RPMI8226 (cell line): ENCODE measurements at regions not wholly inside any gene's neighbourhood (a gene's known extent, or its start where the extent isn't known, plus 50 kb on each side); places are given as distances from the start of the nearest gene placed in this dataset.

Source experiments
- DNase-seq: peaks from one replicate; pipeline ENCODE4 v3.0.0-alpha.2; 2015

GRCh38 chr12:22740656-22741355 is 115.8 kb downstream of the ETNK1 start:
- DNase-seq: no peak

DNA sequence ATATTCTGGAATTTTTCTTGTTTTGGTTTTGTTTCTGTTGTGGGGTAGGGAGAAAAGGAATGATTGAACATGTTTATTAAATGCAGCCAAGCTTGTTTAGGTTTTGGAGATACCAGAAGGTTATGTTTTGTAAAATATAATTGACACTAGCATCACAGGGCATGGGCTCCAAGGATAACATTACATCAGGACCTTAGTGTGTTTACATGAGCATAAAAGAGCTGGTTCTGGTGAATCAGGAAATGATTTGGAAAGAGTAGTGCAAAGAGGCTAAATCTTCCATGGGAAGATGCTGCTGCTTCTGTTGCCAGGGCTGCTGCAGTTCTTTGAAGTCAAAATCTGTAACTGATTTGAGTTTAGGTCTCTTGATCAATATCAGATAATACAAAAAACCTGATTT is 118.7 kb downstream of the ETNK1 start:
- DNase-seq: no peak

- no peak for DNase-seq
These were observed 119.2 kb downstream of the ETNK1 start for GRCh38 chr12:22744197-22744596.

DNA sequence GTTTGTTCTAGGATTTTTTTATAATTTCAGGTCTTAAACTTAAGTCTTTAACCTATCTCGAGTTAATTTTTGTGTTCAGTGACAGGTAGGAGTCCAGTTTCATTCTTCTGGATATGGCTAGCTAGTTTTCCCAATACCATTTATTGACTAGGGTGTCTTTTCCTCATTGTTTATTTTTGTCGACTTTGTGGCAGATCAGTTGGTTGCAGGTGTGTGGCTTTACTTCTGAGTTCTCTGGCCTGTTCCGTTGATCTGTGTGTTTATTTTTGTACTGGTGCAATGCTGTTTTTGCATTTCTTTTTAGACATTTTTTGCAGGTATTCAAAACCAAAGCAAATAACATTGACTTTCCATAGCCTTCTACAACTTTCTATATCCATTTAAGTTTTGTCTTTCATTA is 121.7 kb downstream of the ETNK1 start:
- DNase-seq: no peak

DNA sequence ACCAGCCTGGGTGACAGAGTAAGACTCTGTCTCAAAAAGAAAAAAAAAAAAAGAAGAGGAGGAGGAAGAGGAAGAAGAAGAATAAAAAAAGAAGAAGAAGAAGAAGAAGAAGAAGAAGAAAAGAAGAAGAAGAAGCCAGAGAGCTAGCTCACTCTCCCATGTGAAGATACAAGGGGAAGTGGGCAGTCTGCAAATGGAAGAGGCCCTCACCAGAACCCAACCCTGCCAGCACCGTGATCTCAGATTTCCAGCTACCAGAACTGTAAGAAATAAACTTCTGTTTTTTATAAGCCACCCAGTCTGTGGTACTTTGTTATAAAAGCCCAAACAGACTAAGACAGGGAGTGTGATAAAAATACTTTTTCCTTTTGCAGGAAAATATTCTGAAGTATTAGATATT is 130.7 kb downstream of the ETNK1 start:
- DNase-seq: no peak

DNA sequence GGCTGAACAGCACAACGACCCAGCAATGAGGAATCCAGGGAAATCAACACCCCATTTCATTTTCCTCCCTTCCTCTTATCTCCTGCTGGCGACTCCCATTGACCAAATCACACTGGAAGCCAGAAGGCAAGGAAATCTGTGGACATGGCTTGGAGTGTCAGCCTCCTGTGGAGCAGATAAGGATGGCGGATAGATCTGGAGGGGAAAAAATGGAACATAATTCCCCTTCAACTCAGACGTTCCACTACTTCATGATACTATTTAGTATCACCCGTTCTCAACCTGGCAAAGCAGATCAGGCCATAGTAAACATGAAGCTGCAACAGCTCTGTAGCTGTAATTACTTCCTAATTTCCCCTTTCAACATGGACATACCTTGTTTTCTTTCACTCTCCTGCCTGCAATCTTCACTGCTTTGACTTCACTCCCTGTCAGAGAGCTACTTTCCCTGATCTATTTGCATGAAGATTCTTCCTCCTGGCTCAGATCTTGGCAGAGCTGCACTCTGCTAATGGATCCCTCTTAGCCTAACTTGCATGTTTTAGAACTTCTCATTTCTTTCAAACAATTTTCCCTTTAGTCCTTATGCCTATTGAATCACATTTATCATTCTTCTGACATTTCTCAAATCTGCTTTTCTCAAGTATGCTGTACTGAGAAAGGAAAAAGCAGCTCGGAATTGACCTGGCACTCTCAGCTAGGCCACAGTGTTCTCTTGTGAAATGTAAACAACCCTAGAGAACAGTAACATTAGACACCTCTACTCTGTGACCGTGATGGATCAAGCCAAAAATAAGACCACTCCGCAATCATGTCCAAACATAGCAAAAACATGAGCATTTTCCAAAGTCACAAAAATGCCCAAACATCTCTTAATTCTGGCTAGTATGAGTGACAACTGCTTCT is 135.1 kb downstream of the ETNK1 start:
- DNase-seq: no peak

DNA sequence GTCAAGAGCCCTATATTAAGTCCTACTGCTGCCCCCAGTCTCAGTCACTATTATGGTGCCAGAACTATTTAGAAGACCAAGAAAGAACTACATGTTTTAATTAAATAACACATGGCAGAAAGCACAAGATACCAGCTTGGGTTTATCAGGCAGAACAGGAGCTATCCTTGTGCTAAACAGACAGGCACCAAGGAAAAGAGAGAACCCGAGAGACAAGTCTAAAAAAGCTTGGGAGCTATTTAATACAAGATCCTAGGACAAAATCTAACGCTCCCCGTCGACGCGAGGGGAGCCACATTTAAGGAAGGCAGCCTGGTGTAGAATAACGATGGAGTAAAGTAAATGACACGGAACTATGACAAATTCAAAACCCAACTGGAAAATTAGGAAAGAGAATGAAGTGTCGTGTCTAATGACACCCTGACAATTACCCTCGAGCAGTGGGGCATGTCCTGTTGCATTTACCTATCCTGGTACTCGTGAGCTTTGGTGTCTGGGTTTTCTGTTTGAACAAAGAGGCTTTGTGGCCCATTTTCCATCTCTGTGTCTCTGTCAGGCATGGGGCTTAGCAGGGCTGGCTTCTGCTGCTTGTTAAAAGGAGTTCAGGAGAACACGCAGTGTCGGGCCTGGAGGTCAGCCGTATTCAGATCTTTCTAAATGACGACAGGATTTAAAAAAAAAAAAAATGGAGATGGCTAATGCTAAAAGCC is 140.6 kb downstream of the ETNK1 start:
- no peak for DNase-seq

DNA sequence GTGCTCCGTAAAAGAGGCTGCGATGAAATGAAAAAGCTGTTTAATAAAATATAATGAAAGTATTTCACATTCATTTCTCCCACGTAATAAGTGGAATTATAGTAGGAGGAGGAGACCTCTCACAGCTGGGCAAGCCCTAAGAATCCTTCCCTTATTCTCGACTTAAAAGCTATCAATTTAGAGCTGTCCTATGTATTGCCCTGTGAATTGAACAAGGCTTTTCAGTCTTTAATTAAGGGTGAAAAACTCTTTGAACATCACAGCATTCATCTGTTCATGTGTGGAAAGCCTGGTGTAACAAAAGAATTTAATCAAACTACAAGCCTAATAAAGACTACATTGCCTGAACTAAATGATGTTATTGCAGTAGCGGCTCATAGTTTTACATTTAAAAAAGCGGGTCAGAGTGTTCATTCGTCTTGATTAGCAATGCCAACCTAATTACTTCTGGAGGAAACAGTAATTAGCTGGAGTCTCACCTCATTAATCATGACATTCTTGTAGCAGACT is 142.0 kb downstream of the ETNK1 start:
- no peak for DNase-seq

DNA sequence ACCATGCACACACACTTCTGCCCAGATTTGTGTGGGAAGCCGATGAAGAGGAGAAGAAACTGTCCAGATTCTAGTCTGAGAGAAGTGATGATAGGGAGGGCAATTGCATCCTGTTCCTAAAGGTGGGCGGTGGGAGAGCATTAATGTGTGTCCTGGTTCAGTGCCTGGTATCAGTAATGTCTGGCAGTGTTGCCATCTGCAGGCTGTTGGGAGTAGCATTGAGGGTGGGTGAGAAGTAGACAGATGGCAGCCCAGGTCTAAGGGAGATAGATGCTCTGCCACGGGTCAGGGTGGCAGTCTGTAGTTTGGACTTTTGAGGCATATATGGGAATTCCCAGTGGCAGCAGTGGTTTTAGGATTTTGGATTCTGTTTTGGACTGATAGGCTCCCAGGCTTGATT is 156.4 kb downstream of the ETNK1 start:
- DNase-seq: no peak

DNA sequence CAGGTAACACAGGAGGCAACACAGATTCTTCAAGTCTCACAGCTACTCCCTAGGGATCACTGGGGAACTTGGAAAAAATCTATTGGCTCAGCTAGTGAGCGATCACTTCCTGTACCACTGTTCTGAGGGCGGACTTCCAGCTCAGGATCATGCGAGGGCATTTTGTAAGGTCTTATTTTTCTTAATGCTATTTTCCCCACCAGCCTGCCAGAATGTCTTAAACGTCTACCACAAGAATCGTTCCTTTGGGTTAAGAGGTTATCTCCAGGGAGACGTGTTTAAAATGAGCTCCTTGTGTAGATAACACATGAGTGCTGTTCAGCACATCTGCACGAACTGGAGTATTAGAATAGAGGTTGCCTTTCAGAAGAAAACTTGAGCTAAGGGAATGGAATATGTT is 162.6 kb downstream of the ETNK1 start:
- DNase-seq: no peak

GRCh38 chr12:22788913-22789312 is 163.9 kb downstream of the ETNK1 start:
- DNase-seq: no peak

- DNase-seq: no peak
These were observed 167.2 kb downstream of the ETNK1 start for GRCh38 chr12:22792138-22792537.

DNA sequence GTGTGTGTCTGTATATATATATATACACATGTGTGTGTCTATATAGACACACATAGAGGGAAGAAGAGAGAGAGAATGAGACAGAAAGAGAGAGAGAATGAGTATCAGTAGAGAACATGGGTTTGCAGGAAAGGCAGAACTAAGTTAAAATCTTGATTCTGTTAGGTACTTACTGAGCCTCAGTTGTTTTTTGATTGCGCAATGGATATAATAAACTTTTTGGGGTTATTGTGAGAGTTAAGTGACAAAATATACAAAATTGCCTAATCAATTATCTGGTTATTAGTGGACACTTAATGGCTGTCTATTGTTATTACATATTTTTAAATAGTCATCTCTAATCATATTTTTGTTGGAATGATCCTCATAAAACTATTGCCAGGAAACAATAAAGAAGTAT is 169.0 kb downstream of the ETNK1 start:
- DNase-seq: no peak

DNA sequence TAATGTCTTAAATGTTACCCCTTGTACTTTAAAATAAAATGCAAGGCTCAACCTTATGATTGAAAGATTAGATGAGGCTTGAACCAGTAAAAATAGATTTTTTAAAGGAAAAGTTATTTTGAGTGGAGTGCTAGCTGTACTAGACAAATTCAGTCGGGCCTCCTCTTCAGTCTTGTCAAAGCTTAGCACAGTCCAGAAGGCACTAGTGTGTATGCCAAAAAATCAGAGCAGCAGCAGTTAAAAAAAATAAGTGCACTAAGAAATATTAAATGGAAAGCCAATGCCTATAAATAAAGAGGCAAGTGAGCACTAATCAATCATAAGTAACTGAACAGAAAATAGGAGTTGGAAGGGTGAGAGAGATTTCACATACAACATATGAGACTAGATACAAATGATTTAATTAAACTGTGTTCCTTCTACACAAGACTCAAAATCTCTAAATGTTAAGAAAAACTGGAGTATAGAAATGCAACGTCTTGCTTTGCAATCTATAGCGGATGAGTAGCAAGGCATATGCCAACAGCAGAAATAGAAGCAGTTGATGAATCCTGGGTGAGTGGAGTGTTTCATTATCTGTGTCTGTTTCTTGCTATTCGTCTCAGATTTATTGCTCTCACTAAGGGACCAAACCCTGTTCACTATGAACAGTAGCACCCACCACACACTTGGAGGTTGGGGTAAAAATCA is 172.1 kb downstream of the ETNK1 start:
- DNase-seq: no peak

- DNase-seq: no peak
These were observed 172.7 kb downstream of the ETNK1 start for GRCh38 chr12:22797701-22798100.

- DNase-seq: no peak
These were observed 173.1 kb downstream of the ETNK1 start for GRCh38 chr12:22798116-22798515.

DNA sequence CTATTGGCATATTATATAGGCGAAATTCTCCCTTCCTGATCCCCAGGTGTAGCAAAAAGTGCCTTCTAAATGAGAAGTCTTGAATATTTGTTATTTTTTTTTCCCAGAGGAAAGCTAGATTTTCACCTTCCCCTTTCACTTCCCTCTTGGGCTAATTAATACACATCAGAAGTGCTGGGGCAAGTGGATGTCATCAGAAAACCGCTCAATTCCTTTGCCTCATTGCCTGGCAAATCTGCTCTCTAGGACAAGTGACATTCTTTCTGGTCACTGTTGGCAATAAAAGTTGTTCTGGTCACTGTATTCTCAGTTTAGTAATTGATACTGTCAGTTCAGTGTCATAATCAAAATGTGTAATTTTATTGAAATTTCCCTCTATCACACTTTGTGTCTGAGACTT is 174.5 kb downstream of the ETNK1 start:
- DNase-seq: no peak

DNA sequence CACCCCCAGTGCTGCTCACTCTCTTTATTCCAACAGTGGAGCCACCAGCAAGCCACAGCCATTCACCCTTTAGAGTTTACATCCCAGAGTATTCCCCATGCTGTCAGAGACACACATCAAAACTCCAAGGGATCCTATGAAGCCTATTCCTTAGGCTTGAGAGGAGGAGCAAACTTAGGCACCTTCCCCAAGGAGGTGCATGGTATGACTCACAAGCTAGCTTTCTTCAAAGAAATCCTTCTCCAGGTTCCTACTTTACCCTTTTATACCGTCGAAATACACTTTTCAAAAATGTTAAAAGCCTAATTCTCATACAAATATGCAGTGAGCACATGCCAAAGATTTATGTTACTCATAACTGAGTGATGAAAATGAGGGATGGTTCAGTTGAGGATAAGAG is 175.4 kb downstream of the ETNK1 start:
- DNase-seq: no peak

- DNase-seq: no peak
These were observed 178.1 kb downstream of the ETNK1 start for GRCh38 chr12:22802883-22803630.

- no peak for DNase-seq
These were observed 178.8 kb downstream of the ETNK1 start for GRCh38 chr12:22803725-22804124.

DNA sequence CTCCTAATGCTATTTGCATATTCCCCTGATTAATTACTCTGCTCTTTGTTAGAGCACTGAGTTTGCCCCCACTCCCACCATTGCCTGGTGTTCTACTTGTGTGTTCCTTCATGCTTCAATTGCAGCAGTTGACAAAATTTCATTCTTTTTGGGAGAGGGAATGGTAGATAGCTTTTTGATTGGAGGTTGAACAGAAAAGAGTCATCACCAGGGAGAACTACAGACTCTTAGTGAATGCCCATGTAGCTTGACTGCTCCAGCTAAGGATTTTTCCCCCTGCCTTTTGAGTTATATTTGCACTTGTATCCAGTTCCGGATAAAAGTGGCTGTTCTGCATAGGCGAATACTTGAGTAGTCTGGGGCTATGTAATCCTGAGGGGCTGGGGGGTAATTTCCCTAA is 183.9 kb downstream of the ETNK1 start:
- DNase-seq: no peak

- DNase-seq: no peak
These were observed 185.1 kb downstream of the ETNK1 start for GRCh38 chr12:22810036-22810435.
